ENCODE measurements at regions not wholly inside any gene's neighbourhood (a gene's known extent, or its start where the extent isn't known, plus 50 kb on each side); places are given as distances from the start of the nearest gene placed in this dataset.
"Not testable (repeated sequence)": the region's sequence is repeated elsewhere in the genome, so short reads cannot be mapped to it uniquely, and the experiment has no call there.

- DNase-seq (ENCODE audit: low spot score): no peak
- no peak overlapping the region for H3K27ac Mint-ChIP-seq (ENCODE audit: unreplicated experiment)
- no peak for TF ChIP-seq CTCF (IDR thresholded peaks at IDR 0.05)
- no peak overlapping the region for H3K4me3 Mint-ChIP-seq (ENCODE audit: unreplicated experiment)
- H3K9me3 Mint-ChIP-seq (ENCODE audit: low read depth): no peaks in the 10 kb centered on the region
- H3K27me3 Mint-ChIP-seq (ENCODE audit: low read depth): no peaks in the 10 kb centered on the region
- no peaks in the 10 kb centered on the region for H3K36me3 Mint-ChIP-seq (ENCODE audit: low read depth)
- H3K4me1 Mint-ChIP-seq (ENCODE audit: low read depth): peaks cover 7% of the 10 kb centered on the region
Observed at GRCh38 chr2:155902635-155903034, 429.9 kb downstream of the NR4A2 start.

GRCh38 chr2:155895016-155895415 is 437.5 kb downstream of the NR4A2 start:
- Mint-ChIP-seq H3K4me3 (ENCODE audit: unreplicated experiment) (no peak overlapping the region), H3K27me3 (ENCODE audit: low read depth) (no peaks in the 10 kb centered on the region), H3K4me1 (ENCODE audit: low read depth) (peaks cover 9% of the 10 kb centered on the region), H3K36me3 (ENCODE audit: low read depth) (no peaks in the 10 kb centered on the region), H3K27ac (ENCODE audit: unreplicated experiment) (no peak overlapping the region), H3K9me3 (ENCODE audit: low read depth) (peaks cover 9% of the 10 kb centered on the region)
- DNase-seq (ENCODE audit: low spot score): no peak
- no peak for TF ChIP-seq CTCF (IDR thresholded peaks at IDR 0.05)

- H3K27ac Mint-ChIP-seq (ENCODE audit: unreplicated experiment); DNase-seq (ENCODE audit: low spot score): not testable (repeated sequence)
- H3K9me3 Mint-ChIP-seq (ENCODE audit: low read depth): peaks cover 51% of the 10 kb centered on the region
Observed at GRCh38 chr2:155880382-155880781, 452.1 kb downstream of the NR4A2 start.

GRCh38 chr2:155879900-155880299 is 452.6 kb downstream of the NR4A2 start:
- H3K9me3 Mint-ChIP-seq (ENCODE audit: low read depth): peaks cover 46% of the 10 kb centered on the region
- H3K27ac Mint-ChIP-seq (ENCODE audit: unreplicated experiment): peak overlapping the region; percentile 23
- not testable (repeated sequence) for H3K4me3 Mint-ChIP-seq (ENCODE audit: unreplicated experiment); DNase-seq (ENCODE audit: low spot score); H3K4me1 Mint-ChIP-seq (ENCODE audit: low read depth); H3K27me3 Mint-ChIP-seq (ENCODE audit: low read depth)
- peaks cover 12% of the 10 kb centered on the region for H3K36me3 Mint-ChIP-seq (ENCODE audit: low read depth)

More at GRCh38 chr2:155880382-155880781, 452.1 kb downstream of the NR4A2 start:
- not testable (repeated sequence) for H3K27me3 Mint-ChIP-seq (ENCODE audit: low read depth); H3K4me3 Mint-ChIP-seq (ENCODE audit: unreplicated experiment); H3K4me1 Mint-ChIP-seq (ENCODE audit: low read depth)
- H3K36me3 Mint-ChIP-seq (ENCODE audit: low read depth): peaks cover 12% of the 10 kb centered on the region

- Mint-ChIP-seq H3K9me3 (ENCODE audit: low read depth) (peaks cover 19% of the 10 kb centered on the region), H3K27ac (ENCODE audit: unreplicated experiment) (no peak overlapping the region), H3K4me1 (ENCODE audit: low read depth) (no peaks in the 10 kb centered on the region), H3K36me3 (ENCODE audit: low read depth) (no peaks in the 10 kb centered on the region), H3K27me3 (ENCODE audit: low read depth) (no peaks in the 10 kb centered on the region), H3K4me3 (ENCODE audit: unreplicated experiment) (no peak overlapping the region)
- DNase-seq (ENCODE audit: low spot score): no peak
- TF ChIP-seq CTCF (IDR thresholded peaks at IDR 0.05): no peak
Observed at GRCh38 chr2:155872396-155872795, 460.1 kb downstream of the NR4A2 start.

GRCh38 chr2:155871940-155872339 is 460.6 kb downstream of the NR4A2 start:
- DNase-seq (ENCODE audit: low spot score): no peak
- Mint-ChIP-seq H3K9me3 (ENCODE audit: low read depth) (peaks cover 17% of the 10 kb centered on the region), H3K4me1 (ENCODE audit: low read depth) (no peaks in the 10 kb centered on the region), H3K27ac (ENCODE audit: unreplicated experiment) (no peak overlapping the region), H3K27me3 (ENCODE audit: low read depth) (no peaks in the 10 kb centered on the region), H3K36me3 (ENCODE audit: low read depth) (no peaks in the 10 kb centered on the region), H3K4me3 (ENCODE audit: unreplicated experiment) (no peak overlapping the region)
- TF ChIP-seq CTCF (IDR thresholded peaks at IDR 0.05): no peak

Data from chondrocyte (in vitro differentiated cells).